GM11168 (cell line): ENCODE measurements at regions not wholly inside any gene's neighbourhood (a gene's known extent, or its start where the extent isn't known, plus 50 kb on each side); places are given as distances from the start of the nearest gene placed in this dataset.

Source experiments
- in situ Hi-C: fragments of 300-500 bp; cut with MboI; formaldehyde crosslinking; loops from one replicate; pipeline ENCODE4 v1.12.0; 2022; ENCODE audit warnings: low sequenced_read_pairs; ENCODE audit not compliant: unreplicated experiment

GRCh38 chr22:48902983-48903650 lies 924.6 kb downstream of the BRD1 start:
- in situ Hi-C loops, result no loop called here

GRCh38 chr22:48902001-48902869 lies 925.4 kb downstream of the BRD1 start:
- in situ Hi-C loops, result no loop called here

GRCh38 chr22:48901324-48901723 lies 926.3 kb downstream of the BRD1 start:
- in situ Hi-C loops, result no loop called here

- in situ Hi-C loops, result no loop called here
These were observed 927.0 kb downstream of the BRD1 start for GRCh38 chr22:48900626-48901025.

GRCh38 chr22:48900327-48900597 lies 927.4 kb downstream of the BRD1 start:
- in situ Hi-C loops, result no loop called here

GRCh38 chr22:48899523-48900326 lies 927.9 kb downstream of the BRD1 start:
- in situ Hi-C loops, result no loop called here

- in situ Hi-C loops, result no loop called here
These were observed 929.0 kb downstream of the BRD1 start for GRCh38 chr22:48898524-48899250.

GRCh38 chr22:48897645-48898370 lies 929.9 kb downstream of the BRD1 start:
- in situ Hi-C loops, result no loop called here

- in situ Hi-C loops, result no loop called here
These were observed 930.7 kb downstream of the BRD1 start for GRCh38 chr22:48896766-48897644.

- in situ Hi-C loops, result no loop called here
These were observed 931.6 kb downstream of the BRD1 start for GRCh38 chr22:48895831-48896765.

- in situ Hi-C loops, result no loop called here
These were observed 932.3 kb downstream of the BRD1 start for GRCh38 chr22:48895336-48895735.

GRCh38 chr22:48894804-48895250 lies 932.8 kb downstream of the BRD1 start:
- in situ Hi-C loops, result no loop called here

- in situ Hi-C loops, result no loop called here
These were observed 933.5 kb downstream of the BRD1 start for GRCh38 chr22:48894064-48894671.

- in situ Hi-C loops, result no loop called here
These were observed 934.2 kb downstream of the BRD1 start for GRCh38 chr22:48893288-48894063.

GRCh38 chr22:48892578-48893287 lies 934.9 kb downstream of the BRD1 start:
- in situ Hi-C loops, result no loop called here
